ACC112 (cell line): ENCODE measurements at regions not wholly inside any gene's neighbourhood (a gene's known extent, or its start where the extent isn't known, plus 50 kb on each side); places are given as distances from the start of the nearest gene placed in this dataset.
"Not testable (repeated sequence)": the region's sequence is repeated elsewhere in the genome, so short reads cannot be mapped to it uniquely, and the experiment has no call there.

ENCODE experiments used
- H2AFZ ChIP-seq: fragments of 200-600 bp; sonication (generic); one replicate; pipeline ENCODE4 v1.6.0; 2017; ENCODE audit warnings: antibody characterized with exemption, low read length; ENCODE audit not compliant: unreplicated experiment
- H3K27ac ChIP-seq: fragments of 200-600 bp; sonication (generic); 2 replicates; pipeline ENCODE4 v1.5.1; 2014; ENCODE audit warnings: low read depth, mild to moderate bottlenecking, antibody characterized with exemption, low read length, moderate library complexity
- H3K27me3 ChIP-seq: fragments of 200-600 bp; sonication (generic); 2 replicates; pipeline ENCODE4 v1.6.1; 2014; ENCODE audit warnings: mild to moderate bottlenecking, antibody characterized with exemption, low read length, moderate library complexity, mixed read lengths; ENCODE audit not compliant: insufficient read depth
- H3K36me3 ChIP-seq: fragments of 200-600 bp; sonication (generic); 2 replicates; pipeline ENCODE4 v1.6.1; 2016; ENCODE audit warnings: mild to moderate bottlenecking, antibody characterized with exemption, low read length, moderate library complexity, mixed read lengths; ENCODE audit not compliant: insufficient read depth
- H3K4me1 ChIP-seq: fragments of 200-600 bp; sonication (generic); one replicate; pipeline ENCODE4 v1.6.1; 2016; ENCODE audit warnings: low read length, mixed read lengths; ENCODE audit not compliant: insufficient read depth, unreplicated experiment, control insufficient read depth
- H3K4me3 ChIP-seq: fragments of 200-600 bp; sonication (generic); 2 replicates; pipeline ENCODE4 v1.5.1; 2014; ENCODE audit warnings: mild to moderate bottlenecking, low read depth, low read length
- H3K79me2 ChIP-seq: fragments of 200-600 bp; sonication (generic); one replicate; pipeline ENCODE4 v1.6.0; 2016; ENCODE audit warnings: low read length; ENCODE audit not compliant: control insufficient read depth, unreplicated experiment, insufficient read depth

DNA sequence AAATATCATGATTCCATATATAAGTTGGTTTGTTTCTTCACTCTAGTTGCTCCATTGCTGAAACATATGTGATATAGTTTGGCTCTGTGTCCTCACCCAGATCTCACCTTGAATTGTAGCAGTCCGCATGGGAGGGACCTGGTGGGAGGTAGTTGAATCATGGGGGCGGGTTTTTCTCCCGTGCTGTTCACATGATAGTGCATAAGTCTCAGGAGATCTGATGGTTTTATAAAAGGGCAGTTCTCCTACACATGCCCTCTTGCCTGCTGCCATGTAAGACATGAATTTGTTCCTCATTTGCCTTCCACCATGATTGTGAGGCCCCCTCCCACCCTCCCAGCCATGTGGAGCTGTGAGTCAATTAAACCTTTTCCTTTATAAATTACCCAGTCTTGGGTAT lies 915.5 kb downstream of the KCNJ2 start:
- no peak overlapping the region for H3K27ac ChIP-seq
- H3K27me3 ChIP-seq = no peaks in the 10 kb centered on the region
- H3K4me1 ChIP-seq = no peaks in the 10 kb centered on the region
- H3K79me2 ChIP-seq = no peaks in the 10 kb centered on the region
- H3K4me3 ChIP-seq = no peak overlapping the region
- no peaks in the 10 kb centered on the region for H3K36me3 ChIP-seq
- no peak overlapping the region for H2AFZ ChIP-seq

DNA sequence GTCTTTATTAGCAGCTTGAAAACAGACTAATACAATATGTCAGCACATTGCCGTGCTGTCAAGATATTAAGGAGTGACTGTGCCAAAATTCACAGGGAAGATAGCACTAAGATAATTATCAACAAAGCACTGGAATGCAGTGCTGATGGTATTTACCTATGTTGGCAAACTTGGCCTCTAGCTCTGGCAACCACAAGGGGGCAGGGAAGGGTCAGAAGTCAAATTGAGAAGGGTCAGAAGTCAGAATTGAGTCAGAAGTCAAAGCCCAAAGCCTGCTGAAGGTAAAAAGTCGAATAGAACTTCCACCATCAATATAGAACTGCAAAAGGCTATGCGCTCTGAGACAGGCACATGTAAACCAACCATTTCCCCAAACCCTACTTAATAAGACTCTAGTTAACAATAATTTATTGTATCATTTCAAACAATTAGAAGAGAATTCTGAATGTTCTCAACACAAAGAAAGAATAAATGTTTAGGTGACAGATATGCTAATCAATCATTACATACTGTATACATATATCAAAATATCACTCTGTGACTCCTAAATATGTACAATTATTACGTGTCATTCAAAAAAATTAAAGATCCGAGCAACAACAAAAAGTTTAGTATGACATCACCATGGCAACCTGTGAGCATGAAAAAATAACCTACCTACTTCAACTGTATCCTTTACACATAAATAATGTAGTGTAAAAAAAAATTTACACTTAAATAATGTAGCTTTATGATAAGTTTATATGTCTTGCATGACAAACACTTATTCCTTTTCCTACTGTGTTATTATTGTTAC lies 916.1 kb downstream of the KCNJ2 start:
- H3K36me3 ChIP-seq = no peaks in the 10 kb centered on the region
- no peak overlapping the region for H2AFZ ChIP-seq
- H3K27ac ChIP-seq = no peak overlapping the region
- no peaks in the 10 kb centered on the region for H3K79me2 ChIP-seq
- no peaks in the 10 kb centered on the region for H3K4me1 ChIP-seq
- H3K4me3 ChIP-seq = no peak overlapping the region
- H3K27me3 ChIP-seq = no peaks in the 10 kb centered on the region

DNA sequence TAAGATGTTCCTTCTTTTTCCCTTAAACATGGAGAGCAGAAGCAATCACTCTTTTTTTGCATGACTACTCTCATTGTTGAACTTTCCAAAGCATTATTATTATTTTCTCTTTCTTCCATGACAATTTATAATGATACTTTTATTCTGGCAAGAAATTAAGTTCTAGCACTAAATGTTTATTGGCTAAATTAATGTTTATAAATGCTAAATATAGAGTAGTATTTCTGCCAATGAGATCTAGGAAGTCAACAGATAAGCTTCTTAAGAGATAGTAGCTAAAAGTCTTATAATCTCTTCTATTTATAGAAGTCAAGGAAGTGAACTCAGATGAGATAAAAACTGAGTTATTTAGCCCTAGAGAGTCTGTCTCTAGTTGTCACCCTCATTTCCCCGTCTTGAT lies 920.1 kb downstream of the KCNJ2 start:
- no peak overlapping the region for H3K4me3 ChIP-seq
- no peaks in the 10 kb centered on the region for H3K79me2 ChIP-seq
- no peaks in the 10 kb centered on the region for H3K36me3 ChIP-seq
- no peaks in the 10 kb centered on the region for H3K27me3 ChIP-seq
- no peak overlapping the region for H3K27ac ChIP-seq
- no peaks in the 10 kb centered on the region for H3K4me1 ChIP-seq
- H2AFZ ChIP-seq = no peak overlapping the region

DNA sequence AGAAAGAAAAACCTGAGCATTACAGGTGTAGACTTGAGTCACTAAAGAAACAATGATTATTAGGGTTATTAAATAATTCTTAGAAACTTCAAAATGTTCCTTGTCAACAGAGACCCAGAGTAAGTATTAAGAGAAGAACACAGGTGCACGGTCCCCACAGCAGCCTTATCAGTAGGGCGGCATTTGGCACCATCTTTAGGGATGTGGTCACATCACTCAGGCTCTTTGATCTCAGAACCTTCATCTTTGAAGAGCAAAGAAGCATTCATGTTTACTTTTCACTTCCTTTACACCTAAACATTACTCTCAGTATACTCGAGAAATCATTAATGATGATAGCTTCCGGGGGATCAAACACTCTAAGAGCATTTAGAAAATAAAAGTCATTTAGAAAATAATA lies 928.7 kb downstream of the KCNJ2 start:
- Histone ChIP-seq H3K4me1 (no peaks in the 10 kb centered on the region), H3K36me3 (no peaks in the 10 kb centered on the region), H3K27me3 (no peaks in the 10 kb centered on the region), H2AFZ (no peak overlapping the region), H3K27ac (no peak overlapping the region), H3K79me2 (no peaks in the 10 kb centered on the region), H3K4me3 (no peak overlapping the region)

DNA sequence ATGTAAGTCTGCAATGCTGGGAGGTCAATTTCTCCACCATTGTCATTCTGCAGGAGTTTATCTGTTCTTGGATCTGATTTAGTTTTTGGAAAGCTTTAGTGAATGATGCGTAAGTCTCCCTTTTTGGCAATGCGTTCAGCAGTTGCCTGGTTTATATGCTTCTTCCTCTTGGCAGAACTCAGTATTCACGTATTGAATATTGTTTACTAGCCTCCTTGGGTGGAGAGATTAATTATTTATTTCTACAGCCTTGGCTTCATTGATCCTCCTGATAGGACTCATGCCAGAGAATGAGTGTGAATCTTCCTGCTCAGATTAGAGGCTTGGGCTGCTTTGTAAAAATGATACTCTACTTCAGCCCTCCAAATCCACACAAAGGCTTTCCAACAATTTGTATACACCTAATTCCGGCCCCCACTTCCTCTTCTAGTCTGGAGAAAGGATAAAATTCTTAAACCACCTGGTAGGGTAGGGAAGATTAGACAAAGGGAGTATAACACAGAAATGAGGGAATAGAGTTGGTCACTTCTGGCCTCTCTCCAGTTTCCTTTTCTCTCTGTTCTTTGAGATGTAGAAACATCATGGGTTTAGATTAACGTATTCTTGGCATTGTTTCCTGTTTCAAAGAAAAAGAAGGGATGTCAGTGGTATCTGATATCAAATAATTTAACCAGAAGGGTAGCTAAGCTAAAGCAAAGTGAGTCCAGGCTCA lies 929.8 kb downstream of the KCNJ2 start:
- Histone ChIP-seq H3K4me1 (no peaks in the 10 kb centered on the region), H3K27me3 (no peaks in the 10 kb centered on the region), H3K4me3 (no peak overlapping the region), H2AFZ (no peak overlapping the region), H3K27ac (no peak overlapping the region), H3K36me3 (no peaks in the 10 kb centered on the region), H3K79me2 (no peaks in the 10 kb centered on the region)

DNA sequence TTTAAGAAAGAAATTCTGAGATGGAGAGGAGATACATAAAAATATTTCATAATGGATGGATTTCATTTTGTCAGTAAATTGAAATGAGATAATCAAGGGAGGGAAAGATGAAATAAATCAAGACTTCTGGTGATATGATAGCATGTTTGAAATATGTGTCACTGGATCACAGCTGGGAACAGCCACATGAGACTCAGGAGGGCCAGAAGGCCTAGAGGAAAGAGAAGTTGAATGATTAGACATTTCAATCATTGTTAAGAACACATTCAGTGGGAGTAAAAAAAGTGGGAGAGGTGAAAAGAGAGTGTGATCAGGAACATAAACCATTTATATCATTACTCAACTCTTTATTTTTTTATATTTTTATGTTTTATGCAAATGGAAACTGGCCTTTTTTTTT lies 933.4 kb downstream of the KCNJ2 start:
- Histone ChIP-seq H2AFZ (no peak overlapping the region), H3K27ac (no peak overlapping the region), H3K36me3 (no peaks in the 10 kb centered on the region), H3K27me3 (no peaks in the 10 kb centered on the region), H3K4me3 (no peak overlapping the region), H3K79me2 (no peaks in the 10 kb centered on the region), H3K4me1 (no peaks in the 10 kb centered on the region)

DNA sequence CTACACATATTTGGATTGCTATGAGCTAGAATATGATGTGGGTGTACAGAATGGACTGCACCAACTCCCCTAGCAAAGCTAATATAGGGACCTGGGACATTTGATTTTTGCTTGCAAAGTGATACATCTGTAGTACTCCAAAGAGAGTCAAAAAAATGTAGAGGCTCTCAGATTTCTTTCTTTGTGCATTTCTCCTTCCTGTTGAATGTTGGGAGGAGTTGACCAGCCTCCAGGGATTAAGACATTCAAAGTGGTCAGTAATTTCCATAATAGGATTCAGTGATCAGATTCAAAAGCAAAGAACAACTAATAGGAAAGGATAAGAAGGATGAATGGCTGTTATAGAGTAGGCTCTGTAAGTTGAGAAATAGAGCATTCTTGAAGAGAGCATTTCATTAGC lies 934.9 kb downstream of the KCNJ2 start:
- no peaks in the 10 kb centered on the region for H3K79me2 ChIP-seq
- H3K27me3 ChIP-seq = no peaks in the 10 kb centered on the region
- H3K4me3 ChIP-seq = no peak overlapping the region
- no peaks in the 10 kb centered on the region for H3K36me3 ChIP-seq
- no peaks in the 10 kb centered on the region for H3K4me1 ChIP-seq
- no peak overlapping the region for H3K27ac ChIP-seq
- H2AFZ ChIP-seq = no peak overlapping the region

DNA sequence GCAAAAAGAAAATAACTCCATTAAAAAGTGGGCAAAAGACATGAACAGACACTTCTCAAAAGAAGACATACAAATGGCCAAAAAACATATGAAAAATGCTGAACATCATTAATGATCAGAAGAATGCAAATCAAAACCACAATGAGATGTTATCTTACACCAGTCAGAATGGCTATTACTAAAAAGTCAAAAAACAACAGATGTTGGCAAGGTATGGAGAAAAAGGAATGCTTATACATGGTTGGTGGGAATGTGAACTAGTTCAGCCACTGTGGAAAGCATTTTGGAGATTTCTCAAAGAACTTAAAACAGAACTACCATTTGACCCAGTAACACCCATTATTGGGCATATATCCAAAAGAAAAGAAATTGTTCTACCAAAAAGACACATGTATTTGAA lies 936.7 kb downstream of the KCNJ2 start:
- H3K27ac ChIP-seq, H3K27me3 ChIP-seq, H2AFZ ChIP-seq, H3K79me2 ChIP-seq, H3K4me3 ChIP-seq, H3K4me1 ChIP-seq, H3K36me3 ChIP-seq: not testable (repeated sequence)

DNA sequence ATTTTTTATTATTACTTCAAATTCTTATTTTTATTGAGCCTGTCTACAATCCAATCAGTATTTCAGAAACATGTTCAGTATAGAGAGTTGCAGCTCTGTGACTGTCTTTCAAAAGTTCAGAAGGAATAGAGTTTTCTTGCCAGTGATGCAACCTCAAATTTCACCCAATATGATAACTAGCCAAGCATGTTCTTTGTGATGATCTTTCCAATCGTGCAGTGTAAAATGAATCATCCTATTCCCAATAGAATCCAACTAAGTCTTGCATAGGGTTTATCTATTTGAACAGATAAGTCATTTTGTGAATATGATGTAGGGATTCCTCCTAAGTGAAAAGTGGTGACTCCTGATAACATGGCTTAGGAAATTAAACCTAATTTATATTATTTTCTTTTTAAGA lies 937.8 kb downstream of the KCNJ2 start:
- Histone ChIP-seq H3K27me3 (no peaks in the 10 kb centered on the region), H3K27ac (no peak overlapping the region), H3K4me3 (no peak overlapping the region), H3K79me2 (no peaks in the 10 kb centered on the region), H2AFZ (no peak overlapping the region), H3K36me3 (no peaks in the 10 kb centered on the region), H3K4me1 (no peaks in the 10 kb centered on the region)

DNA sequence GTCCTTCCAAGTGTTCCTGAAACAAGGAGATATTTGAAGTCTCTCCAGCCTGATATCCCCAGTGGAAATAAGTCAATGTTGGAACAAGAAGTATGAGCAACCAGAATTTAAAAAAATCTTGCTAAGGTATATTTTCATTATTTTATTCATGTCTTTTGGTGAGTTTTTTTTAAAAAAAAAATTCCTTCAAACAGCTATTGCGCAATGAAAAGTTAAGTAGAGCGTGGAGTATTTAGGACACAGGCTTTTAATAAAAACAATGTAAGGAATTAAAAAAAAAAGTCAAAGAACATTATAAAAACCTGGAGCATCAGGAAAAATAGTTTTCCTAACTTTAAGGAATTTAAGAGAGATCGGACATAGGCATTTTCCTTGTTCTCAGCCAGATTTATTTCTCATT lies 940.4 kb downstream of the KCNJ2 start:
- Histone ChIP-seq H3K27me3 (no peaks in the 10 kb centered on the region), H3K4me3 (no peak overlapping the region), H3K27ac (no peak overlapping the region), H3K79me2 (no peaks in the 10 kb centered on the region), H3K4me1 (no peaks in the 10 kb centered on the region), H2AFZ (no peak overlapping the region), H3K36me3 (no peaks in the 10 kb centered on the region)

DNA sequence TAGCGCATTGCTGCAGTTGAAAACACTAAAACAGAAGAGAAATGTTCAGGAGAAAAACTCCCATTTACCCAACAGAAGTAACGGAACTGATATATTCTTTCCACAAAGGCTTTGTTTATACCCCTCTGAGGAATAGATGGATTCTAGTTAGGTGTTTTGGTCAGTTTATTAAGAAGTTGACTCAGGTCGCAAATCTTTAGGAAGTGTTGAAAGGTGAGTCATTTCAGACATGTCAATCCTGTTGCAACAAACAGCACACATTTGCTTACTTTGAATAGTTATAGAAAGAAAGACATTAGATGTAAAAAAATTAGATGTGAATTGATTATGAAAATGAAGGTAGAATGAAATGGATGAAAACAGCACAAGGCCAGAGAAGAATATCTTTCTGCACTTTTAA lies 941.0 kb downstream of the KCNJ2 start:
- H3K36me3 ChIP-seq = no peaks in the 10 kb centered on the region
- no peak overlapping the region for H2AFZ ChIP-seq
- no peaks in the 10 kb centered on the region for H3K27me3 ChIP-seq
- H3K4me1 ChIP-seq = no peaks in the 10 kb centered on the region
- no peaks in the 10 kb centered on the region for H3K79me2 ChIP-seq
- no peak overlapping the region for H3K27ac ChIP-seq
- H3K4me3 ChIP-seq = no peak overlapping the region
